ENCODE measurements at regions not wholly inside any gene's neighbourhood (a gene's known extent, or its start where the extent isn't known, plus 50 kb on each side); places are given as distances from the start of the nearest gene placed in this dataset.

DNA sequence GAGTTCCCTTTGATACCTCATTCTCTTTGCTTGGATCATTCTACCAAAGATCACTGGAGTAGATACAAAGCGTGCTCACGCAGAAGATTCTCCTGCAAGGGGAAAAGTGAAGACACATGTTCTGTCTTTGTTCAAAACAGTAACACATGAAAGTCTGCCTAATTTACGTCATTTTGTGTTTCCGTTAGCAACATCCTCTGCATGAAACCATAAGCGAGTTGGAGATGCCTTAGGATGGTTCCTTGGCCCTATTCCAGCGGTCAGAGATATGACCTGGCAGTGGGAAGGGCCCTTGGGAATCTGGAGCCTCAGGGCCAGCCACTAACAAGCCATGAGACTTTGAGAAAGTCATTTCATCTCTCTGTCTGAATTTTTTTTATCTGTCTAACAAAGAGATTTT lies 180.9 kb upstream of the TWIST2 start:
- Histone ChIP-seq H3K4me1 (ENCODE audit: insufficient read depth) (no peaks in the 10 kb centered on the region), H3K4me3 (no peak overlapping the region), H3K36me3 (no peaks in the 10 kb centered on the region), H3K27ac (no peak overlapping the region), H3K27me3 (no peaks in the 10 kb centered on the region), H3K9me3 (no peaks in the 10 kb centered on the region)
- intact Hi-C loops (cut with DNase I), result no loop called here
- 34 to 45% (median 38%) methylated on average over 6 of the region's 6 CpGs for WGBS, 3 donors
- no peak for DNase-seq
- TF ChIP-seq EP300 (IDR thresholded peaks at IDR 0.05) (no peak), POLR2A (IDR thresholded peaks at IDR 0.05) (no peak)
- TF ChIP-seq, protein P1, sequence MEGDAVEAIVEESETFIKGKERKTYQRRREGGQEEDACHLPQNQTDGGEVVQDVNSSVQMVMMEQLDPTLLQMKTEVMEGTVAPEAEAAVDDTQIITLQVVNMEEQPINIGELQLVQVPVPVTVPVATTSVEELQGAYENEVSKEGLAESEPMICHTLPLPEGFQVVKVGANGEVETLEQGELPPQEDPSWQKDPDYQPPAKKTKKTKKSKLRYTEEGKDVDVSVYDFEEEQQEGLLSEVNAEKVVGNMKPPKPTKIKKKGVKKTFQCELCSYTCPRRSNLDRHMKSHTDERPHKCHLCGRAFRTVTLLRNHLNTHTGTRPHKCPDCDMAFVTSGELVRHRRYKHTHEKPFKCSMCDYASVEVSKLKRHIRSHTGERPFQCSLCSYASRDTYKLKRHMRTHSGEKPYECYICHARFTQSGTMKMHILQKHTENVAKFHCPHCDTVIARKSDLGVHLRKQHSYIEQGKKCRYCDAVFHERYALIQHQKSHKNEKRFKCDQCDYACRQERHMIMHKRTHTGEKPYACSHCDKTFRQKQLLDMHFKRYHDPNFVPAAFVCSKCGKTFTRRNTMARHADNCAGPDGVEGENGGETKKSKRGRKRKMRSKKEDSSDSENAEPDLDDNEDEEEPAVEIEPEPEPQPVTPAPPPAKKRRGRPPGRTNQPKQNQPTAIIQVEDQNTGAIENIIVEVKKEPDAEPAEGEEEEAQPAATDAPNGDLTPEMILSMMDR (IDR thresholded peaks at IDR 0.05), result no peak

DNA sequence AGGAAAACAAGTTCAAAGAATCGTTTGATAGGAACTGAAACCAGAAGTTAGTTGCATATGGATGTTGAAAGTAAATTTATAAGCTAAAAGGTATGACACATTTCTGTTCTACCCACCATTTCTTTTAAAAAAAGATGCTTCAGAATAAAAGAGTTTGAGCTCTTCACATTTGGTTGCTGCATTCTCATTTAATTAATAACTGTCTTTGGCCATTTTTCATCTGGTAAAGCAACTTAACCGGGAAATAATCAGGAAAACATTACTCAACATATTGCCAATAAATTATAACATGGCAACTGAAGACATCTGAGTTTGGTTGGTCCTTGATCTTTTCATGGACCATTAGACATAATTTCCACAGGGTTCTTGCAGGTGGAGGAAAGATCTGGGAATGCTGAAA lies 180.2 kb upstream of the TWIST2 start:
- no peaks in the 10 kb centered on the region for H3K9me3 ChIP-seq
- no peaks in the 10 kb centered on the region for H3K4me1 ChIP-seq (ENCODE audit: insufficient read depth)
- H3K36me3 ChIP-seq, result no peaks in the 10 kb centered on the region
- 13 to 21% (median 16%) methylated on average over 2 of the region's 2 CpGs for WGBS, 3 donors
- DNase-seq, result no peak
- no peak for TF ChIP-seq POLR2A (IDR thresholded peaks at IDR 0.05)
- no peak for TF ChIP-seq EP300 (IDR thresholded peaks at IDR 0.05)
- TF ChIP-seq, protein P1 (IDR thresholded peaks at IDR 0.05), result no peak
- H3K27ac ChIP-seq, result no peak overlapping the region
- no peaks in the 10 kb centered on the region for H3K27me3 ChIP-seq
- intact Hi-C loops (cut with DNase I), result no loop called here
- no peak overlapping the region for H3K4me3 ChIP-seq

DNA sequence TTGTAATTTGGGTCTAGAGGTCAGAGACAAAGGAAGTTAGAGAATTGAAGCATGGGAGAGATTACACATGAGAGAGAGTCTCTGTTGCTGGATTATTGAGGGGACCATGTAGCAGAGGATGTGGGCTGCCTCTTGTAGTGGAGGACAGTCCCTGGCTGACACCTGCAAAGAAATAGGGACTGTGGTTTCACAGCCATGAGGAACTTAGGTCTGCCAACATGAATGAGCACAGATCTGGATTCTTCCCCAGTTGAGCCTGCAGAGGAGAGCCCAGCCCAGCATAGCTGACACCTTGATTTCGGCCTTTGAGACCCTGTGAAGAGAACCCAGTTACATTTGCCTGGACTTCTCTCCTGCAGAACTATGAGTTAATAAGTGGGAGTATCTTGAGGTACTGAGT lies 179.5 kb upstream of the TWIST2 start:
- Histone ChIP-seq H3K36me3 (no peaks in the 10 kb centered on the region), H3K27me3 (no peaks in the 10 kb centered on the region), H3K4me1 (ENCODE audit: insufficient read depth) (no peaks in the 10 kb centered on the region), H3K27ac (no peak overlapping the region), H3K4me3 (no peak overlapping the region), H3K9me3 (no peaks in the 10 kb centered on the region)
- no peak for DNase-seq
- no peak for TF ChIP-seq EP300 (IDR thresholded peaks at IDR 0.05)
- TF ChIP-seq POLR2A (IDR thresholded peaks at IDR 0.05), result no peak
- TF ChIP-seq, protein P1 (IDR thresholded peaks at IDR 0.05), result no peak
- 62 to 79% (median 69%) methylated on average over 1 of the region's 1 CpG for WGBS, 3 donors
- intact Hi-C loops (cut with DNase I), result no loop called here

DNA sequence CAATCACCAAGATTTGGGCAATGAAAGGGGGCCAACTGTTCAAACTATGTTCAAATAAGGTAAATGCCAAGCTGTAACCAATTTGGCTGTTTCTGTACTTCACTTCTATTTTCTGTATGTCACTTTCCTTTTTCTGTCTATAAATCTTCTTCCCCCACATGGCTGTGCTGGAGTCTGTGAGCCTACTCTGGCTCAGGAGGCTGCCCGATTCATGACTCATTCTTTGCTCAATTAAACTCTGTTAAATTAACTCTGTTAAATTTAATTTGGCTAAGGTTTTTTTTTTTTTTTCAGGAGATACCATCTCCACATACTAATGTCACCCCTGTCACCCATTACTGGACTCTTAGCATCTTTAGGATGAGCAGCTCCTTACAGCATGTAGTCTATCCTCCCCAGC lies 178.8 kb upstream of the TWIST2 start:
- DNase-seq, result no peak
- TF ChIP-seq POLR2A (IDR thresholded peaks at IDR 0.05) (no peak), EP300 (IDR thresholded peaks at IDR 0.05) (no peak)
- TF ChIP-seq, protein P1 (IDR thresholded peaks at IDR 0.05), result no peak
- intact Hi-C loops (cut with DNase I), result no loop called here
- Histone ChIP-seq H3K27ac (no peak overlapping the region), H3K27me3 (no peaks in the 10 kb centered on the region), H3K9me3 (no peaks in the 10 kb centered on the region), H3K4me3 (no peak overlapping the region), H3K4me1 (ENCODE audit: insufficient read depth) (no peaks in the 10 kb centered on the region), H3K36me3 (no peaks in the 10 kb centered on the region)
- 81 to 89% (median 83%) methylated on average over 1 of the region's 1 CpG for WGBS, 3 donors

DNA sequence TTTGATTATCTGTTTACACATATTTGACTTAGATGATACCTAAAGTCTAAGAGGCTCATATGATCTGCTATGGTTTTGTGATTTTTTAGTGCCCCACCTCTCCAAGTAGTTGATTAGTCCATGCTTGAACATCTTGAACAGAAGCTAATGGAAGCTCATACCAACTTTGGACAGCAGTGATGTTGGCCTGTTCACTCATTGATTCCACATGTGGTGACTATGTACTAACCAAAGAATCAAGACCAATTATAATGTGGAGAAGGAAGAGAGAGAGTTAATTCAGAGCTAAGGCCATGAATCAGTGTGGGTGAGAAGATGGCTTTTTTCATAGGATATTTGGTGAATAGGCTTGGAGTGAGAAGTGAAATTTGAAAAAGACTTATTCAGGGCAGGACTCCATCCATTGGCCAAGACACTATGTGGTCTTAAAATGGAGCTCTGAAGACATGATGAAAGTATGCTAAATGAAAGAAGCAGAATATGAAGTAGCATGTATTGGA lies 178.3 kb upstream of the TWIST2 start:
- TF ChIP-seq EP300 (IDR thresholded peaks at IDR 0.05) (no peak), POLR2A (IDR thresholded peaks at IDR 0.05) (no peak)
- TF ChIP-seq, protein P1 (IDR thresholded peaks at IDR 0.05), result no peak
- no peaks in the 10 kb centered on the region for H3K4me1 ChIP-seq (ENCODE audit: insufficient read depth)
- DNase-seq, result no peak
- H3K4me3 ChIP-seq, result no peak overlapping the region
- H3K27me3 ChIP-seq, result no peaks in the 10 kb centered on the region
- no peak overlapping the region for H3K27ac ChIP-seq
- H3K9me3 ChIP-seq, result no peaks in the 10 kb centered on the region
- intact Hi-C loops (cut with DNase I), result no loop called here
- H3K36me3 ChIP-seq, result no peaks in the 10 kb centered on the region

Measured in ovary (tissue), 7 donors.